ENCODE measurements at regions not wholly inside any gene's neighbourhood (a gene's known extent, or its start where the extent isn't known, plus 50 kb on each side); places are given as distances from the start of the nearest gene placed in this dataset.

- no peak for DNase-seq
Measured at GRCh38 chr5:53422539-53422938, 57.9 kb upstream of the FST start.

DNA sequence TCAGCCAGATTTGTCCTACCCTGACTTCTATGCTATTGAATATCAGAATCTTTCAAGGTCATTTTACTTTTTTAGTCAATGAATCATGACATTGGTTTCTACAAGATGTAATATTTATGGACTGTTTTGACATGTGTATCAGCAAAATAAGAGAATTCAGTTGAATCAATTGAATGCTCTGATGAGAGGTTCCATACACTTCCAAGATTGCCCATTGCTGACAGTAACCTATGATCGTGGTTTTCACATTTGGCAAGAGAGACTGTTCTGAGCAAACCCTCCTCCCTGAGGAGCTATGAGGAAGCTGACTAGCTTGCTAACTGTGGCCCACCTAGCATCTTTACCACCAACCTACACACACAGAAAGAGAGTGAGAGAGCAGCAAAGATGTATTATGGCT, 56.7 kb upstream of the FST start:
- no peak for DNase-seq

DNA sequence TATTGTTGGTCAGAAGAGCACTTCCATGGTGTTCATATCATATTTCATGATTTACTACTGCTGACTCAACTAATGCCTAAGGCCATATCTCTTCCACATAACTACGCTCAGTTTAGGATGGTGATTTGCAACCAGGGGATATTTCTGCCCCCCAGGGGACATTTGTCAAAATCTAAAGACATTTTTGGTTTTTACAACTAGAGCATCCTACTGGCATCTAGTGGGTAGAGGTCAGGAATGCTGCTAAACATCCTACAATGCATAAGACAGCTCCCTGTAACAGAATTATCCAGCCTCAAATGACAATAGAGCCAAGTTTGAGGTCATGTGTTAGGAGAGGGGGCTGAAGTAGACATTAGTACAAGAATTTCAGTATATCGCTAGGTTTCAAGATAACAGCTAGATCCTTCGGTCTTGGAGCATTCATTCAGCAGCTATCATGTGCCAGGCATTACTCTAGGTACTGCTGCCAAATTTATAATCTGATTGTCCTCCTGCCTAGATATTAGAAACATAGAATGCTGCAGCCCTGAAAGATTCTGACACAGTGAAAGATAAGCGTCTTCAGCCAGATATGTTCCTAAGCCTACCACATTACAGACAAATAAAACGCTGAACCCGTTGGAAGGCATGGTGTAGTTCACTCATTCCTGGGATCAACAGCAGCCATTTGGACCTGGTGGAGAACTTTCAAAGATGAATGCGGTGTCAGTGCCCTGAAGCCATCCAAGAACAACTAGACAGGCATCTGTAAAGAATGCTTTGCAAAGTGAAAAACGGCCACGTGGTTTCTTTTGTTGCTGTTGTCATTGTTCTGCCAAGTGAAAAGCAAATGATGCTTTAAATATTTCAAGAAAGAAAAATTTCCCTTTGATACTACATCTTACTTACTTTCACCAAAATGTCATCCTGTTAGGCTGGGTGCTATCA, 55.5 kb upstream of the FST start:
- DNase-seq = no peak

- peak; percentile 19 to 51 for DNase-seq
Measured at GRCh38 chr5:53425687-53426511, 54.5 kb upstream of the FST start.

DNA sequence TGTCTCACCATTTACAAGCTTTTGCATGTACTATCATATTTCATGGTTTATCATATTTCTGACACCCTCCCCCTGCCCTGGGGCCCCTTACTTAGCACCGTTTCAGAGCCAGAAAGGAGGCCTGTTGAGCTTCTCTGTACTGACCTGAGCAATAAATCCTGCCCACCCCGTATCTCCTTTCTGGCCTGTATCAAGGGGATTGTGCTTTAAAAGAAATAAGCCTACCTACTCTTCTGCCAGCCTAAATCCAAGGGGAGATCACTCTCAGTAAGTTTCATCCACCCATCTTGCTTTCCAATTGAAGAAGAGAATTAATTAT, 54.0 kb upstream of the FST start:
- no peak for DNase-seq

- no peak for DNase-seq
Measured at GRCh38 chr5:53426878-53427277, 53.6 kb upstream of the FST start.

- no peak for DNase-seq
Measured at GRCh38 chr5:53427965-53428364, 52.5 kb upstream of the FST start.

DNA sequence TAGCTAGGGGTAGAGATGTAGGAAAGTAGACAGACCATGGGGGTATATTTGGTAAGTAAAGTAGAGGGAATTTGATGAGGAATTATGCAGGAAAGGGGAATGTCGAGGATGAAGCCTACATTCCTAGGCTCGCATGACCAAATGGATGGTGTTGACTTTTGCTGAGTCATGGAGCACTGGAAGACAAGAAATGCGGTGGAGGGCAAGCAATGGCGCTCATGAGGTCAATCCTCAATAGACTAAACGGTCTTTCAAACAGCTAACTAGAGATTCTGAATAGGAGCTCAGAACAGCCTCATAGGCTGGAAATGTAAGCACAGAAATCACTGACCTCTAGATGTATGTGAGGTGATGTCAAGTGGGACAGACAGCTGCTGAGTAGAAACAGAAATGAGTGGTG, 50.7 kb upstream of the FST start:
- no peak for DNase-seq

DNA sequence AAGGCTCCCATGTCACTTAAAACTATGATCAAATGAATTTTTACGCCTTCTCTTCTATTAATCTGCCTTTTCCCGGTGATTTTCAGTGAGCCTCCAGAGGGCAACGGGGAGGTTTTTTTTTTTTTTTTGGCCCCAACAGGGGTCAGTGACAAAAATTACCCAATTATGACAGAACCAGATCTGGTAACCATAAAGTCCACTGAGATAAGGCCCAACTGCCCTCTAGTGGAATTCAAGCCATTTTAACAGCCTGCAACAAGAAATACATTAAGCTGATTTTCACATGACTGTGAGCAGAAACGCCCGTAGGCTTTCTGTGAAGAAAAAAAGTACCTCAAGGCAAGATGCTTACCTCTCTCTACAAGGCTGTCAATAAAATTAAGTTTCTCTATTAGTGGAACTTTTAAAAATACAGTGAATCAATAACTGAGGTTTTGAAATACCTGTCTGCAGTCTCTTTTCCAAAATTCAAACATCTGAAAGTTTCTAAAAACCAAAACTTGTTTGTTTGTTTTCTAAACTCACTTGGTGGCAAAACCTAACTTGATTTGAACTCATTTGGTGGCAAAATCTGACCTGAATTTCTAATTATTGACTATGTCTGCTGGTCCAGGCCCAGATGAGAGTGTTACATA, 49.7 kb upstream of the FST start:
- DNase-seq = no peak

Data from NCI-H446 (cell line).